ENCODE measurements at regions not wholly inside any gene's neighbourhood (a gene's known extent, or its start where the extent isn't known, plus 50 kb on each side); places are given as distances from the start of the nearest gene placed in this dataset.
A peak's percentile ranks its signal among the peaks of the same experiment; 100 is the strongest.

DNA sequence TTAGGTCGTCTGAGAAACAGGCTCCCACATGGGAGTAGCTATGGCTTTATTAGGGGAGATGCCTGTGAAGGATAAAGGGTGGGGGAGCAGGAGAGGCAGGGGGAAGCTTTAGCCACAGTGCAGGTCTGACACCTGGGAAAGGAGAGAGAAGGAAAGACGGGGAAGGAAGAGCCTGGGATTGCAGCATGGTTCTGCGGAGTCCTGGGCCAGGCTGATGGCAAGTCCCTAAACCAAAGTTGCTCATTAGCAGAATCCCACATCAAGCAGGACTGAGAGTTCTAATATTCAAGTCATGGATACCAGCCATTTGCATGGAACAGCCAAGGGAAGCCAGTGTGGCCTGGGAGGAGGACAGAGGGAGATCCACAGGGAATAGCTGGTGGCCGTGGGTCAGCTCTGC is 414.8 kb downstream of the RPS24 start:
- no peak for ATAC-seq
- peak overlapping the region; percentile 20 for H2AFZ ChIP-seq (ENCODE audit: low read depth, low read length, poor library complexity, severe bottlenecking)
- H3K9me2 ChIP-seq (ENCODE audit: insufficient read depth), result no peaks in the 10 kb centered on the region
- no peak overlapping the region for H3K27ac ChIP-seq (ENCODE audit: low read depth, low read length)
- no peaks in the 10 kb centered on the region for H3K79me2 ChIP-seq (ENCODE audit: insufficient read depth, low read length)
- POLR2A ChIA-PET, result no interaction called here
- H3K27me3 ChIP-seq (ENCODE audit: insufficient read depth, low read length), result peaks cover under 1% of the 10 kb centered on the region; the same call in 1 of the 2 replicates
- no peaks in the 10 kb centered on the region for H3K9me3 ChIP-seq (ENCODE audit: control insufficient read depth in 1 of 2, insufficient read depth in 1 of 2, low read depth in 1 of 2, low read length in 2 of 2)
- CTCF ChIA-PET, result no interaction called here
- intact Hi-C loops (cut with micrococcal nuclease), result no loop called here
- RAD21 ChIA-PET (ENCODE audit: low non-redundant PET in 1 of 2, low total read pairs in 2 of 2, uncharacterized antibody in 2 of 2, unreplicated experiment in 2 of 2), result no interaction called here
- H3K4me1 ChIP-seq (ENCODE audit: control insufficient read depth in 1 of 2, insufficient read depth in 2 of 2, low read length in 2 of 2), result no peaks in the 10 kb centered on the region
- no TSS peak for BruUV-seq (replicated peaks)
- no peak overlapping the region for H3K4me3 ChIP-seq (replicated peaks in 1 of 2; ENCODE audit: low read depth in 1 of 2, low read length in 2 of 2)
- TF ChIP-seq EZH2phosphoT487 (IDR thresholded peaks at IDR 0.05; ENCODE audit: borderline replicate concordance) (no peak), POLR2AphosphoS5 (IDR thresholded peaks at IDR 0.05; ENCODE audit: low read depth, low read length) (no peak), YY1 (IDR thresholded peaks at IDR 0.05; ENCODE audit: extremely low read depth, insufficient replicate concordance, low read depth, low read length) (no peak)
- TF ChIP-seq, protein P1, sequence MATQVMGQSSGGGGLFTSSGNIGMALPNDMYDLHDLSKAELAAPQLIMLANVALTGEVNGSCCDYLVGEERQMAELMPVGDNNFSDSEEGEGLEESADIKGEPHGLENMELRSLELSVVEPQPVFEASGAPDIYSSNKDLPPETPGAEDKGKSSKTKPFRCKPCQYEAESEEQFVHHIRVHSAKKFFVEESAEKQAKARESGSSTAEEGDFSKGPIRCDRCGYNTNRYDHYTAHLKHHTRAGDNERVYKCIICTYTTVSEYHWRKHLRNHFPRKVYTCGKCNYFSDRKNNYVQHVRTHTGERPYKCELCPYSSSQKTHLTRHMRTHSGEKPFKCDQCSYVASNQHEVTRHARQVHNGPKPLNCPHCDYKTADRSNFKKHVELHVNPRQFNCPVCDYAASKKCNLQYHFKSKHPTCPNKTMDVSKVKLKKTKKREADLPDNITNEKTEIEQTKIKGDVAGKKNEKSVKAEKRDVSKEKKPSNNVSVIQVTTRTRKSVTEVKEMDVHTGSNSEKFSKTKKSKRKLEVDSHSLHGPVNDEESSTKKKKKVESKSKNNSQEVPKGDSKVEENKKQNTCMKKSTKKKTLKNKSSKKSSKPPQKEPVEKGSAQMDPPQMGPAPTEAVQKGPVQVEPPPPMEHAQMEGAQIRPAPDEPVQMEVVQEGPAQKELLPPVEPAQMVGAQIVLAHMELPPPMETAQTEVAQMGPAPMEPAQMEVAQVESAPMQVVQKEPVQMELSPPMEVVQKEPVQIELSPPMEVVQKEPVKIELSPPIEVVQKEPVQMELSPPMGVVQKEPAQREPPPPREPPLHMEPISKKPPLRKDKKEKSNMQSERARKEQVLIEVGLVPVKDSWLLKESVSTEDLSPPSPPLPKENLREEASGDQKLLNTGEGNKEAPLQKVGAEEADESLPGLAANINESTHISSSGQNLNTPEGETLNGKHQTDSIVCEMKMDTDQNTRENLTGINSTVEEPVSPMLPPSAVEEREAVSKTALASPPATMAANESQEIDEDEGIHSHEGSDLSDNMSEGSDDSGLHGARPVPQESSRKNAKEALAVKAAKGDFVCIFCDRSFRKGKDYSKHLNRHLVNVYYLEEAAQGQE (IDR thresholded peaks at IDR 0.05; ENCODE audit: low read depth), result no peak
- H3K4me2 ChIP-seq (ENCODE audit: low read length), result no peak overlapping the region
- no peak overlapping the region for H3K9ac ChIP-seq (ENCODE audit: low read length)
- H3K36me3 ChIP-seq (ENCODE audit: control insufficient read depth in 1 of 2, insufficient read depth in 2 of 2, low read length in 2 of 2), result no peaks in the 10 kb centered on the region
- no peak for DNase-seq (ENCODE audit: low read depth, low spot score)
- no peaks in the 10 kb centered on the region for H4K20me1 ChIP-seq (ENCODE audit: insufficient read depth)

DNA sequence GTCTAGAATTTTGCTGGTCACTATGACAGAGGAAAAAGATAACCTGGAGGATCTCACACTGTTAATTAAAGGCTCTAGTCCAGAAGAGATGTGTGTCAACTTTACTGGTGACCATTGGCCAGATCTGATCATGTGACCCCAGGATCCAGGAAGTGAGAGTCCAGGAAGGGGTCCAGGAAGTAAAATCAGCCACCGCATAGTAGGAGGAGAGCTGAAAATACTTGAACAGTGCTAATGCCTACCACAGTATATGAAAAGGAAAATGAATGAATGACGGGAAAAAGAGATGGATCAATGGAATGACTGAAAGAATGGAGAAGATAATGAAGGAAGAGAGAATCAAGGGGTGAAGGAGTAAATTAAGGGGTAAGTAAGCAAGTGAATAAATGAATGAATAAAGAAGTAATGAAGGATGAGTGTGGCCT is 415.3 kb downstream of the RPS24 start:
- intact Hi-C loops (cut with micrococcal nuclease), result no loop called here
- BruUV-seq (replicated peaks), result no TSS peak
- ATAC-seq (no peak), DNase-seq (ENCODE audit: low read depth, low spot score) (no peak)
- H3K9me2 ChIP-seq (ENCODE audit: insufficient read depth), result no peaks in the 10 kb centered on the region
- H3K9me3 ChIP-seq (ENCODE audit: control insufficient read depth in 1 of 2, insufficient read depth in 1 of 2, low read depth in 1 of 2, low read length in 2 of 2), result no peaks in the 10 kb centered on the region
- ChIA-PET CTCF (no interaction called here), RAD21 (ENCODE audit: low non-redundant PET in 1 of 2, low total read pairs in 2 of 2, uncharacterized antibody in 2 of 2, unreplicated experiment in 2 of 2) (no interaction called here), POLR2A (no interaction called here)
- H2AFZ ChIP-seq (ENCODE audit: low read depth, low read length, poor library complexity, severe bottlenecking), result peak overlapping the region; percentile 20
- no peaks in the 10 kb centered on the region for H4K20me1 ChIP-seq (ENCODE audit: insufficient read depth)
- no peaks in the 10 kb centered on the region for H3K4me1 ChIP-seq (ENCODE audit: control insufficient read depth in 1 of 2, insufficient read depth in 2 of 2, low read length in 2 of 2)
- peaks cover 3% of the 10 kb centered on the region; the same call in 1 of the 2 replicates for H3K27me3 ChIP-seq (ENCODE audit: insufficient read depth, low read length)
- no peaks in the 10 kb centered on the region for H3K79me2 ChIP-seq (ENCODE audit: insufficient read depth, low read length)
- no peak overlapping the region for H3K4me3 ChIP-seq (replicated peaks in 1 of 2; ENCODE audit: low read depth in 1 of 2, low read length in 2 of 2)
- TF ChIP-seq JUND (IDR thresholded peaks at IDR 0.05), result no peak
- peak; percentile 54 for TF ChIP-seq ELF1 (IDR thresholded peaks at IDR 0.05; ENCODE audit: borderline replicate concordance, low read depth)
- TF ChIP-seq RAD21 (IDR thresholded peaks at IDR 0.05; ENCODE audit: low read depth), result no peak
- TF ChIP-seq, protein P2, sequence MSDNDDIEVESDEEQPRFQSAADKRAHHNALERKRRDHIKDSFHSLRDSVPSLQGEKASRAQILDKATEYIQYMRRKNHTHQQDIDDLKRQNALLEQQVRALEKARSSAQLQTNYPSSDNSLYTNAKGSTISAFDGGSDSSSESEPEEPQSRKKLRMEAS (IDR thresholded peaks at IDR 0.05), result no peak
- TF ChIP-seq ZFX (IDR thresholded peaks at IDR 0.05), result no peak
- TF ChIP-seq SIN3A (IDR thresholded peaks at IDR 0.05; ENCODE audit: low read depth), result no peak
- H3K4me2 ChIP-seq (ENCODE audit: low read length), result no peak overlapping the region
- no peak overlapping the region for H3K27ac ChIP-seq (ENCODE audit: low read depth, low read length)
- H3K36me3 ChIP-seq (ENCODE audit: control insufficient read depth in 1 of 2, insufficient read depth in 2 of 2, low read length in 2 of 2), result no peaks in the 10 kb centered on the region
- no peak overlapping the region for H3K9ac ChIP-seq (ENCODE audit: low read length)

Data from HCT116 (cell line).